NCI-H748 treated with DMSO at 0.1 percent for 48 hours (cell line): ENCODE measurements at regions not wholly inside any gene's neighbourhood (a gene's known extent, or its start where the extent isn't known, plus 50 kb on each side); places are given as distances from the start of the nearest gene placed in this dataset.

ENCODE experiments used
- DNase-seq: peaks from one replicate; lab custom pipeline; 2025; lab: John Stamatoyannopoulos, UW

DNA sequence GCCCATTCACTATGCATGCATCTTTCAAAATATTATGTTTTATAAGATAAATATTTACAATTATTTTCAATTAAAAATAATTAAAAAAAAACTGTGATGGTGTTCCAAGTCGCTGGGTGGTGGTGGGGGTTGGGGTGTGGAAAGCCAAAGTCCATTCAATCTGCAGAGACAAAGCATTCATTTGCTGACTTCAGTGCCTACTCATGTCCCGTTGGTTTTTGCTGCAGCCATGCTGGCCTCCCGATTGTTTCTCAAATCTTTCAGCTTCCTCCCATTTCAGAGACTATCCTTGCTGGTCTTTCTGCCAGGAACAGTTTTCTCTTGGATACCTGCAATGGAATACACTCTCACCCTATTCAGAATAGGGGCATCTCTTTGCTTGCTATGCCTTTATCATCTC, 331.5 kb upstream of the NOVA1 start:
- no peak for DNase-seq

DNA sequence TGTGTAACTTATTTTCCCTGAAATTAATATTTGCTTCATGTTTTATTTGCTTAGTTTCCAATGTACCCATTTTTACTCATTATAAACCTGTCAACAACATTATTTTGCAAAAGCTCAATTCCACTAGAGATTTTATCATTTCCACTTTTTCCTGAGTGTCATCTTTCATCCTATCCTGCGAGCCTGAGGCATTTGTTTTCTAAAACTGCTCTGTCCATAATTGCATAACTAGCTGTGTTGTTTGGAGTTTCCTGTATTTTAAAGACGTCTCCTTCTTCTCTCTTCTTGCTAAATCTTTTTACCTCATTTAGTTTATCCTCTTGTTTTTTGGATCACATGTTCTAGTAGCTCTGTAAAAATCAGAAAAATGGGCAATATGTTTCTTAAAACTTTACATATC, 332.7 kb upstream of the NOVA1 start:
- no peak for DNase-seq

DNA sequence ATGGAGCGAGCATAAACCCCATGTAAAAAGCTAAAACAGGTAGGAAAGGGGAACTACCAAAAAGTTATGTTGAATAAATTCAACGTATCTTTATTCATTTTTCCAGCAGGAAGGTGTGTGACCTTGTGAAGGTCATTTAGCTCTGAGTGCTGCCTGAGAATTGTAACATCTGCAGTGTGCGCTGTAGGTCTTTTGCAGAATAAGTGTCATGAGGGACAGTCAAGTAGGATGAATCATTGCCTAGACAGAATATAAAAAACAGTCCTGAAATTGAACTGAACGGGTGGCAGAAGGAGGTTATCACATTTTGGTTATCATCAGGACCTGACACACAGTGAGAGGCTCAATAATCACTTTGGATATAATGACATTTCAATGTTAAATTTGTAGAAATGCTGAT, 334.8 kb upstream of the NOVA1 start:
- DNase-seq = no peak

DNA sequence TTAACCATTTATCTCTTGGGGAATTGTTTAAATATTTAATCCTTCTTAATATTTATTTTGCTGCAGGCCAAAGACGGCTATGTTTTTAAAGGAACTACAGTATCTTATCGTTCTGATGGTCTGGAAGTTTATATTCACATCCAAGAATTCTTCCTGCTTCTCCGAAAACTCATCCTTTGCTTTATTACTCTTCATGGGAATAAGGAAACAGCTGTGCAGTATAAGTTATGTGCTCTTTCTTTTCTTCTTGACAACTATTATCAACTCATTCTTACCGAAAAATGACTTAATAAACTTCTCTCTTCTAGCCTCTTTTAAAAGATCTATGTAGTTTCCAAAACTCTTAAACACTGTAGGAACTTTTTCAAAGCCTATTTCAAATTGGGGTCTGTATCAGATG, 335.6 kb upstream of the NOVA1 start:
- no peak for DNase-seq

DNA sequence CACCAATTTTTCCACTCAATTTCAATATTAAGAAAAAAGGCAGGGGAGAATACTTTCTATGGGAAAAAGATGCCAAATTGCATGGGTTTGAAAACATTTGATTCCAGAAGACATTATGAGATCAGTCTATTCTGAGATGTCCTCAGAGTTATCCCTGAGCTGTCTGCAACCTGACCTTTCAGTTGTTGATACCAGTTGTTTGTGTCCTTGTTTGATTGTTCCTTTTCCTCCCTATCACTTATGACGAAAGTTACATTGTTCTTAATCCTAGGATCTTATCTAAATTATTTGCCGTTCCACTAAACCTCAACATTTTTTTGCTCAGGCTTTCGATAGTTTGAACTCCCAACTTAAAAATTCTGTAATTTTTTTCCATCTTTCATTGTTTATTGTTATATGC, 336.3 kb upstream of the NOVA1 start:
- DNase-seq = no peak

DNA sequence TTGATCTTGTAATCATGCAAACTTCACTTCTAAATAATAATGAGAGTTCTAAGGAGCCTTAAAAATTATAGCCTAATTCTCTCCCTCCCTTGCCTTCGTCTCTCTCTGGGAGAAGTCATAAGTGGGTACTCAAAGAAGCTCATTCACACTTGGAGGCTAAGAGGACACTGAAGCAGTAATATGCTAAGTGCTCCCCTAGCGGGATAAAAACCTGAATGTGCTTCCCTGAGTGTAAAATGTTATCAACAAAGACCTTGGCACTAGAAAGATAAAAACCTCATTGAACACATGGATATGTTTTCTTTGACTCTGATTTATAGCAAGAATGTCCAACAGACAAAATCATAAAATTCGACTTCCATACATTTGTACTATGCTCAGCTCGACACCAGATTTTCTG, 337.9 kb upstream of the NOVA1 start:
- DNase-seq = no peak

DNA sequence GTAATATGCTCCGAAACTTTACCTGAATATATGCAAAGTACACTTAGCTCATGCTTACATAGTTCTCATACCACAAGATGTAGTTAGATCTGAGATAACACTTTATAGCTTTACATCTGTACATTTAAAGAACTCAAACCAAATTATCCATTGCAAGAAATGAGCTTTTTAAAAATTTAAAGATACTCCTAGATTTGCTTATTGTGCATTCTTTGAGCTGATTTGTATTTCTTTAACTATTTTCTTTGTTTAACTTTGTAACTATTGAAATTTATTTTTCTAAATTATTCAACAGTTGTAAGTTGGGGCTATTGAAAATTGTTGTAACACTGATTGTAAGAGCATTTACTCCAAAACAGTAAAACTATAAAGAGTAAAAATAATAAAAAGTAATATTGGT, 340.2 kb upstream of the NOVA1 start:
- DNase-seq = no peak

DNA sequence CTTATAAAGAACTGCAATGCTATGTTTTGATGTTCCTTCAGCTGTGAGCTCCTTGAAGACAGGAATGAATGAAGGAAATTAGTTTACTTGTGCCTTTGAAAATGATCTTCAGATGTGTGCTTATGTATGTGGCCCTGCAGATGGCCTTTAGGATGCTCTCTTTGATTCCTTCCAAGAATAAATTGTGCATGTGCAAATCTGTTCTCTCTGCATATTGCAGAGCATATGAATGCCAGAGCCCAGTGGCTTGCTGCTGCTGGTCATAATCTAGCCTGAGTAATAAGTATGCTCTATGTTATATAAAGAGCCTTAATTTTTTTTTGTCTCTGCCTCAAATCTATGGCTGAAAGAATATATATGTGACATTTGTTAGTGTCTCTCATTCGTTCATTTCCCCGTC, 341.9 kb upstream of the NOVA1 start:
- no peak for DNase-seq

DNA sequence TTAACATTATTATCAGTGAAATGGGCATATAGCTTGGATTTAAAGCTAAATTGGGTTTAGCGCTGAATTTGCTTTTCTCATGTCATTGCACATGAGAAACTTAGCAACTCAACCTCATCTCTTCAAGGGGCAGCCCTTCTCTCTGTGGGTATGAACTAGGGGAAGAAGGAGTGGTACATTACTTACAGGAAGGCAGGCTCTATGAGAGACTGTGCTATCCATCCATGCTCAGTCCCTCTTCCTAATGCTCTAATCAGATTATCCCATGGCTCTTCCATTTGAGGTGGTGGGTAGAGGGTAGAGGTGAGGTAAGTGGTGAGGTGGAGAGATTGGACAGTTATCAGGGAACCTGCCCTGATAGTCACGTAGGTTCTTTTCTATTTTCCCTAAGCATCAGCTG, 343.7 kb upstream of the NOVA1 start:
- DNase-seq = no peak

DNA sequence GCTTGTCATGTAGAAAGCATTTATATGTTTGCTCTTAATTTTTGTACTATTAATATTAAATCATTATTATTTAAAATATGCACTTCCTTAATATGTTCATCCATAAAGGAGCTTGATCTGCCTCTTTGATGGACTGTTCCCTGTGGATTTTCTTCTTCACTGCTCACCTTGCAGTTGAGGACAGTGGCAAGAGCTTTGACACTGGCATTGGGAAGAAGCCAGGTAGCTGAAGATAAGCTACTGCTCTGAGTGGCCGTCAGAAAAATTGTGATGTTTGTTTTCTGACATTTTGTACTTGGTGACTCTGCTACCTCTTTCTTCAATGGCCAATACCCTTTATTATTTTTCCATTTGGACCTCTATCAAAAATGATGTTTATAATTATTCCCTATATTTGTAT, 349.4 kb upstream of the NOVA1 start:
- no peak for DNase-seq

DNA sequence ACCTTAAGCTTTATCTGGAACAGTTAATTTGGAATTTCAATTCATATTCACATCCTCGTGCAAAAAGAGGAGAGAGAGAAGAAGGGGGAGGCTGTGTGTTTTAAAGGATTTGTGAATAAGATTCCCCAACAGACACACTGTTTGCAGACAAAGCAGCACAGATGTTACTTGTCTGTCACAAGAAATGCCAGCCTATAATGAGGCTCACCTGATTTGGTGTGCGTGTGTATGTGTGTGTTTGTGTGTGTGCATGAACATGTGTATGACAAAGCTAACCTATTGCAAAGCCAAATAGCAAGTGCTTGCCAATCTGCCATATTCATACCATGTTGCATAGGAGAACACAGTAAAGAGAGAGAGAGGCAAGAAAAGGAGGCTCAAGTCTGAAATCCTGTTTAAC, 361.6 kb upstream of the NOVA1 start:
- no peak for DNase-seq

DNA sequence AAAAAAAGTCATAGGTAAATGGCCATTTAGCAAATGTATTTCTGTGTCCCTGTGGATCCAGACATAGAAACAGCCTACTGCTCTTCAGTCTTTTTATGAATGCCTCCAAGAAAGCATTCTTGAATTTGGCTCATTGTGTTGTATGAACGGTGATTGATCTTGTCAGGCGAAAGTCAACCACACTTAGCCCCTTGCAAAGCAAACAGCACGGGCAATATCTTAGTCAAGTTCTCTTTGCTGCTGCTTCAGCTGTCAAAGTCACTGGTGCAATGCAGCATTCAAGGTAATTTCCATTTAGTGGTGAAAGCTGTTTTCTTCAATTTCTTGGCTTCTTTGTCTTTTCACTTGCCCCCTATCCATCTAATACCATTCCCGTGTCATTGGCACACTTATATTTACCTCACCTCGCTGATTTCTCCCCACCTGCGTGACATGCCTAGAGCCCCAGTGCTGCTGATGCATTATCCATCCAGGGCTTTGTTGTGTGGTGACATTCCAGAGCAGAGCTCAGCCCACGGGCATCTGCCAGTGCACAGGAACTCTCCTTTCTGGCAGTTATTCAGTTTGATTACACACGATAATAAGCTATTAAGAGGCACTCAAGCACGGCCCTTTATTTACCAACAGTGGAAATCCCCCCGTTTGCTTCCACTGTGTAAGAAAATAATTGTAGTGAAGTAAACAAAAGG, 362.3 kb upstream of the NOVA1 start:
- peak; percentile 53 for DNase-seq

DNA sequence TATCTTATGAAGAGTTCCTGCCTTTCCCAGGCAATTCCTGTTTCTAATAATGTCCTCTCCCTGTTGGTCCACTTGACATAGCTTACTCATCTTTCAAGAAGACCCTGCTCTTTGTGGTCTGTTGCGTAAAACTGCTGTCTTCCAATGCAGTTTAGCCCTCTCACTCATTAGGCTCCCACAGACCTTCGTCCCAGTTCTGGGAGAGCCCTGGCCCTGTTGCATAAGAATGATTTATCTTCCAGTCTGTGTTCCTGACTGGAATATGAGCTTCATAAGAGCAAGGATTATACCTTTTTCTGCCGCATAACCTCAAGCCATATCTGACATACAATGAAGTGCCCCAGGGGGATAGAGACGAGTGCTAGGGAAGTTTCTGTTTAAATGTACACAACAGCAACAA, 365.9 kb upstream of the NOVA1 start:
- DNase-seq = no peak

DNA sequence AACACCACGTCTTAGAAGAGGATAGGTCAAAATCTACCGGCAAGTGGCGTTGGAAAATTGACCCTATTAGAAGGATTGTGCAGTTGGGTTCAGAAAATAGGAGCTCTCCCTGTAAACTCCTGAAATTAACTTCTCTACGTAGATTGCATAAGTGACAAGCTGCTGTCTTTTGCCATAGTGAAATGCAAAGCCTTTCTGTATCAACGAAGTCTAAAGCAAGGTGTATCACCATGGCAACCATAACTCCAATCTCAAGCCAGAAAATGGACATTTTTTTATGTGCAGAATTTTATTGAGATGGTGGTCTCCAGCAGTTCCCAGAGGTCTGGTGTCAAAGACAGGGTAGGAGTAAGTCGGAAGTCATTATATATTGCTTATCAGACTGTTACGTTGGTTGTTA, 367.7 kb upstream of the NOVA1 start:
- no peak for DNase-seq

DNA sequence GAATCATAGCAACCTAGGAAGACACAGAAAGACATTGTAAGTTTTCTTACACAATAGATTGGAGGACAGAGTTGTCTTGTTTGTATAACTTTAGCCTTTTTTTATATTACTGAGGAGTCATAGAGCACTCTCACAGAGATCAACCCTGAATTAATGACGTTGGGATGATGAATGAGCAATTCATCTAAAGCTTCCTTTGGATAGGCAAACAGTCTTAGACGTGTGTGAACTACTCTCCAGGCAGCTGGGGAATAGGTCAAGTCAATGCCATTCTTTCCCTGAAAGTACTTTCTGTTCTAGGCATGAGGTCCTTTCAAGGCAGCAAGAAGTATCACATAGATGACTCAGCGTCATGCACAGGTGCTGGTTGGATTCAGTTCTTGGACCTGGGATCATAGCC, 369.1 kb upstream of the NOVA1 start:
- DNase-seq = no peak

DNA sequence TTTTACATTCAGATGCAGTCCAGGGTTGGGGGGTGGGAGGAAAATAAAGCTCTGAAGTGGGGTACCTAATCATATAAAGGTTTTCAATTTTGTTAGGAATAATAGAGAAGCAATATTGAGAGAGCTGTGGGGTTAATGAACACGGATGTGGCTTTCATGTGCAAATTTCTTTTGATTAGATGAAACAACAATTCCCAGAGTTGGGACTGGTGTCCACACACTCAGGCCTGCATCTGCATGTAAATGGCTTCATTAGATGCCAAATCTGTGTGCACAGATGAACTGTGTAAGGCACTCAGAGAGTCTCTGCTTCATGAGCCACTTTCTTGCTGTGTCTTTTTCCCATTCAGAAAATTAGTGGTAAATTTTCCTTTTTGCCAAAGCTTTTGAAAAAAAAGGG, 377.1 kb upstream of the NOVA1 start:
- no peak for DNase-seq

DNA sequence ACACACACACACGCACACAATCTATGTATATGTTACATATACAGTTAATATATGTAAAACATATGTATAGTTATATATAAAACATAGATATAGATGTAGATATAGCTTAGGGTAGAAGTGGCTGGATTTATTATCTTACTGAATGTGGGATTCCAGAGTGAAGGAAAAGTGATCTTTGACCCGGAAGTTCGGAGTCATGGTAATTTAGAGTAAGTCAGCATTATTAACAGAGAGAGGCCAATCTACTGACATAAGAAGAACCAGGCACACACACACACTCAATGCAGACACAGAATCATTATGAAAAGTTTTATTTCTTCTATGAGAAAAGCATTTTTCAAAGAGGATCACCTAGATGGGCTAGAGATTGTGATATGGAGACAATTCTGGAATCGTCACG, 384.2 kb upstream of the NOVA1 start:
- no peak for DNase-seq

DNA sequence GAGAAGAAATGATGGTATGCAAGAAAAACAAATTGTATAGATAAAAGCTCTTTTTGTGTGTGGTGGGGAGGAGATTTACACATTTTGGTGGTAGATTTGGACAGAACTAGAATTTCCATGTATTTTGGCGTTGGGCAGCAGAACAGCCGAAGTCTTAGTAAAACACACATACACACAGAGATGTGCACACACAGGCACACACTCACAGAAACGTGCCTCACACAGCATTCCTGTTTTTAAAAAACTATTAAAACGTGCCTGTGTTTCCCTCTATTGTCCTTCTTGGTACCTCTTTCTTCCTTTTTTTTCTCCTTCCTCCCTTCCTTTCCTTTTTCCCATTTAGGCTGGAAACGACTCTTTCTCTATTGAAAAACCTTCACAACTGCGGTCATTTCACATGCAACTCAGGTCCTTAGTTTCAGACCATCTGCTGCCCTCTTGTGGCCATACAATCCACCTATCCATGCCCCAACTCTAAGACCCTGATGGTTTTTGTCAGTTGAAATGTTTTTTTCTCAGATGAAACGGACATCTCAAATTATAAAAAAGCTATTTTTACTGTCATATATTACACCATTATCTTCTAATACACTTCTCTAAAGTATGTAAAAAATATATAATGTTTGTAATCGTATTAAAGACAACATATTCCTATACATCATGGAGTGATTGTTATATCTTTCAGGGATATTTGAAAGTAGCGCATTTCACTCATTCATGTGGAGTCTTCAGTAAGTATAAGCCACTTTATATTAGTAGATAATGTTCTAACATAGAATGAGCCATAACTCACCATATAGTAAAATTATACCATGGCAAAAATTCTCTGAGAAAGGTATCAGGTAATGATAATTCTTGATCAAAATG, 386.7 kb upstream of the NOVA1 start:
- peak; percentile 54 for DNase-seq

DNA sequence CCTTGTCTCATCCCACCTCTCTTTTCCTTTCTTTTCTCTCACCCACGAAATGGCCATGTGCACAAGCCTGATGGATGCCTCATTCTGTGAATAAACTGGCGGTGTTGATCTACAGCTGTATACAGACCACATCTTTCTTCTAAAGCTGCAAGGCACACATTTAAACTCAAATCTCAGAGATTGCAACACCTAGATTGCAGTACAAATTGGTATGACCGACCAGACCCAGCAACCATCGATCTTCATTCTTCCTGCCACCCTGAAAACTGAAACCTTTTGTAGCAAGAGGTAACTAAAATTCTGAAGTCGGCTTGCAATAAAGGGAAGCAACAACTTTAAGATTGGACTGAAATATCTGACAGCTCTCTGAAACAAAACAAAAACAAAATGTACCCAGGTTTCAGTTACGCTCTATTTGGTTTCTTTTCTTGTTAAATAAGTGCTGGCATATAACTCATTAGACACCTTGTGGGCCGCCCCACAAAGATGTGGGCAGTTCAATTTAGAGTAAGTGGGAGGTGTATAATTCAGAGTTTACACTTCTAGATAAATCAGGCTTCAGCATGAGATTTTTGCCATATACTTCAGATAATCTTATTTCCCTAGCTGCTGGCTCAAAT, 390.0 kb upstream of the NOVA1 start:
- DNase-seq = no peak

DNA sequence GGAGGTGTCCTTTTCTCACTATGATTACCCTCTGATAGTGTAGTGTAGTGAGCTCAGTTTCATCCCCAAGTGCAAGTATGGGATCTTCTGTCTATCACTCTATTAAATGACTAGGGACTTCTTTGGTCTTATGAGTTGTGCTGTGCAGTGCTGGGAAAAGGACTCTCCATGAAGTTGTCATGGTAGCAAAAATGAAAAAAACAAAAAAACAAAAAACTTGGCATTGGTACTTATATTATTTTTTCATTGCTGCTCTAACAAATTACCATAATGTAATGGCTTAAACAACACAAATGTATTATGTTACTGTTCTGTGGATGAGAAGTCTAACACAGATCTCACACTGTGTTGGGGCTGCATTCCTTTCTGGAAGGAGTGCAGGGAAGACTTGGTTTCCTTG, 393.1 kb upstream of the NOVA1 start:
- no peak for DNase-seq

DNA sequence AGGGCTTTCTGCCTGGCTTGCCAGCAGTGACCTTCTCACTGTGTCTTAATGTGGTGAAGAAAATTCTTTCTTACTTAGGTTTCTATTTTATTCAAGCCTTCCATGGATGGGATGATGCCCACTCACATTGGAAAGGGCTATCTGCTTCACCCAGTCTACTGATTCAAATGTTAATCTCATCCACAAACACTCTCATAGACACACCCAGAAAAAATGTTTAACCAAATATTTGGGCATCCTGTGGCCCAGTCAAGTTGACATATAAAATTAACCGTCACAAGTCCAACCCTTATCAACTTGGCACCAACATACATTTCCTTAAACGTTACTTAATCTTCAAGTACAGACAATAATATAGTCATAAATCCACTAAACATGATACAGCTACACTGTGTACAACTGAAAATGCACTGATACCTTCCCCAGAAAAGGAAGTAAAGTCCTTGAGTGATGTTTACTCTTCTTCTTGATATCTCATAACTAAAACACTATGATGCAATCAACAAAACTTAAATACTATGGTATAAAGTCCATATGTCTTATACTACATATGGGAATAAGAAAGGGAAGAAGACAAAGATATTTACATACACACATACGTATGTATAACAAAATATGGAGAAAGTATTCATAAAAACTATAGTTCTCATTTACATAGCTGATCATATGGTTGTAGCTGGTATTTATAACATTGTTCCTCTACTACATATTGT, 394.7 kb upstream of the NOVA1 start:
- no peak for DNase-seq

DNA sequence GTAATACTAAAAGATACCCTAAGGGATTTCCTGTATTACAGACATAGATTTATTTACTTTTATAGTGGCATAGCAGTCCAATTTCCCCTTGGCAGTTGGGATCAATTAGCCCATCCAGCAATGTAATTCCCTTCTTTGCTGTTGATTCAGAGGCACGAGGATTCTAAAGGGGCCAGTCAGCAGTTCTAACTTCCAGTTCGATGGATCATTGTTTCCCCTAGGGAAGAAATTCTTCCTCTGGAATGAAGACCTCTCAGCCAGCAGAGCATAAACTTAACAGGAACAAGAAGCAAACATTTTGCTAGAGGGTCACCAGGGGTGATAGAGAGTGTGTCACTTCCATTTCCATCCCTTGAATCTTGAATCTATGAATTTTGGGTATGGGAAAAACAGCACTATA, 395.7 kb upstream of the NOVA1 start:
- DNase-seq = no peak

DNA sequence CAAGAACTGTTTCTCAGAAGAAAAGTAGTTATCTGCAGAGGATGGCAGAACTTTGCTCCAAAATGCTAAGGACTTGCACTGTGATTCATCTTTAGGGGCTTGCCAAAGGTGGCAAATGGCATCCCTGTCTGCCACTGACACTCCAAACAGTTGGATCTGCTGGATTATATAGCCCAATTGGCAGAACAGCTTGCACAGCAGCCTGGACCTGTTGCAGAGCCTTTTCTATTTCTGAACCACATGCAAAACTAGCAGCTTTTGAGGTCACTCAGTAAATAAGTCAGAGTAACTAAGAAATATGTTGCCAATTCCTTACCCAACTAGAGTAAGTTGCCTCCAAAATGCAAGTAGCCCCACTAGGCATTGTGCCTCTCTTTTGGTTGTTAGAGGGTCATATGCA, 397.5 kb upstream of the NOVA1 start:
- DNase-seq = no peak
